ENCODE measurements at regions not wholly inside any gene's neighbourhood (a gene's known extent, or its start where the extent isn't known, plus 50 kb on each side); places are given as distances from the start of the nearest gene placed in this dataset.

- no peak for TF ChIP-seq CTCF (conservative IDR thresholded peaks at IDR 0.05; ENCODE audit: control insufficient read depth, insufficient read depth, low read depth, low read length)
- H3K4me3 ChIP-seq (ENCODE audit: control insufficient read depth, low read depth, low read length): no peak overlapping the region
- DNase-seq (ENCODE audit: low read depth): no peak
Measured at GRCh38 chr2:234373060-234373459, 123.8 kb downstream of the ARL4C start.

- no peak for TF ChIP-seq CTCF (conservative IDR thresholded peaks at IDR 0.05; ENCODE audit: control insufficient read depth, insufficient read depth, low read depth, low read length)
- no peak for DNase-seq (ENCODE audit: low read depth)
- H3K4me3 ChIP-seq (ENCODE audit: control insufficient read depth, low read depth, low read length): no peak overlapping the region
Measured at GRCh38 chr2:234372506-234372905, 124.4 kb downstream of the ARL4C start.

- TF ChIP-seq CTCF (conservative IDR thresholded peaks at IDR 0.05; ENCODE audit: control insufficient read depth, insufficient read depth, low read depth, low read length): no peak
- no peak overlapping the region for H3K4me3 ChIP-seq (ENCODE audit: control insufficient read depth, low read depth, low read length)
- DNase-seq (ENCODE audit: low read depth): peak; percentile 73
Measured at GRCh38 chr2:234368861-234369261, 128.0 kb downstream of the ARL4C start.

- H3K4me3 ChIP-seq (ENCODE audit: control insufficient read depth, low read depth, low read length): no peak overlapping the region
- no peak for TF ChIP-seq CTCF (conservative IDR thresholded peaks at IDR 0.05; ENCODE audit: control insufficient read depth, insufficient read depth, low read depth, low read length)
- peak; percentile 45 for DNase-seq (ENCODE audit: low read depth)
Measured at GRCh38 chr2:234366891-234367290, 130.0 kb downstream of the ARL4C start.

- H3K4me3 ChIP-seq (ENCODE audit: control insufficient read depth, low read depth, low read length): no peak overlapping the region
- DNase-seq (ENCODE audit: low read depth): no peak
- TF ChIP-seq CTCF (conservative IDR thresholded peaks at IDR 0.05; ENCODE audit: control insufficient read depth, insufficient read depth, low read depth, low read length): no peak
Measured at GRCh38 chr2:234364661-234365060, 132.2 kb downstream of the ARL4C start.

- no peak for TF ChIP-seq CTCF (conservative IDR thresholded peaks at IDR 0.05; ENCODE audit: control insufficient read depth, insufficient read depth, low read depth, low read length)
- DNase-seq (ENCODE audit: low read depth): no peak
- no peak overlapping the region for H3K4me3 ChIP-seq (ENCODE audit: control insufficient read depth, low read depth, low read length)
Measured at GRCh38 chr2:234363647-234364294, 133.1 kb downstream of the ARL4C start.

All from fibroblast of mammary gland (primary cell).